ENCODE measurements at regions not wholly inside any gene's neighbourhood (a gene's known extent, or its start where the extent isn't known, plus 50 kb on each side); places are given as distances from the start of the nearest gene placed in this dataset.

DNA sequence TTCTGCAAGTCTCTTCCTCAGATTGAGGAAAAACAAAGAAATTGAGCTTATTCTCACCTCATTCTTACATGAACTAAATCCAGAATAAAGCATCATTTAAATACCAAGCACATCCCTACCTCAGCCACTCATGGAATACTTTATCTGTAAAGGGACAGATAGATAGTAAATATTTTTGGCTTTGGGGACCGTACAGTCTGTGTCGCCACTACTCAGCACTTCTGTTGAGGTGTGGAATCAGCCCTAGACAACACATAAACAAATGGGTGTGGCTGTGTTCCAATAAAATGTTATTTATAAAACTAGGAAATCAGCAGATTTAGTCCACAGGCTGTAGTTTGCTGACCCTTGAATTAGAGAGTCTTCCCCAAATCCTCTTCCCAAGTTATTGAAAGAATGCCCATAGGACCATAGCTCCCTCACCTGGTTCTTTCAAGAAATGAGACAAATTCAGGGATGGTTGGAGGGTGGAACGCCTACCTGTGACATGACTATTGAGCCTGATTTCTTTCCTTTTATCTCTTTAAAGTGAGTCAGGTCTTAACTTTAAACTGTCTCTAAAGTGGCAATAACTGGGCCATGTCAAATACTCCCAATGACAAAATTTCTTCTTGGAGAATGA lies 878.5 kb downstream of the USP25 start:
- TF ChIP-seq, protein P1, sequence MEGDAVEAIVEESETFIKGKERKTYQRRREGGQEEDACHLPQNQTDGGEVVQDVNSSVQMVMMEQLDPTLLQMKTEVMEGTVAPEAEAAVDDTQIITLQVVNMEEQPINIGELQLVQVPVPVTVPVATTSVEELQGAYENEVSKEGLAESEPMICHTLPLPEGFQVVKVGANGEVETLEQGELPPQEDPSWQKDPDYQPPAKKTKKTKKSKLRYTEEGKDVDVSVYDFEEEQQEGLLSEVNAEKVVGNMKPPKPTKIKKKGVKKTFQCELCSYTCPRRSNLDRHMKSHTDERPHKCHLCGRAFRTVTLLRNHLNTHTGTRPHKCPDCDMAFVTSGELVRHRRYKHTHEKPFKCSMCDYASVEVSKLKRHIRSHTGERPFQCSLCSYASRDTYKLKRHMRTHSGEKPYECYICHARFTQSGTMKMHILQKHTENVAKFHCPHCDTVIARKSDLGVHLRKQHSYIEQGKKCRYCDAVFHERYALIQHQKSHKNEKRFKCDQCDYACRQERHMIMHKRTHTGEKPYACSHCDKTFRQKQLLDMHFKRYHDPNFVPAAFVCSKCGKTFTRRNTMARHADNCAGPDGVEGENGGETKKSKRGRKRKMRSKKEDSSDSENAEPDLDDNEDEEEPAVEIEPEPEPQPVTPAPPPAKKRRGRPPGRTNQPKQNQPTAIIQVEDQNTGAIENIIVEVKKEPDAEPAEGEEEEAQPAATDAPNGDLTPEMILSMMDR (IDR thresholded peaks at IDR 0.05) = peak; percentile 35
- H3K27ac Mint-ChIP-seq (ENCODE audit: unreplicated experiment) = no peak overlapping the region

DNA sequence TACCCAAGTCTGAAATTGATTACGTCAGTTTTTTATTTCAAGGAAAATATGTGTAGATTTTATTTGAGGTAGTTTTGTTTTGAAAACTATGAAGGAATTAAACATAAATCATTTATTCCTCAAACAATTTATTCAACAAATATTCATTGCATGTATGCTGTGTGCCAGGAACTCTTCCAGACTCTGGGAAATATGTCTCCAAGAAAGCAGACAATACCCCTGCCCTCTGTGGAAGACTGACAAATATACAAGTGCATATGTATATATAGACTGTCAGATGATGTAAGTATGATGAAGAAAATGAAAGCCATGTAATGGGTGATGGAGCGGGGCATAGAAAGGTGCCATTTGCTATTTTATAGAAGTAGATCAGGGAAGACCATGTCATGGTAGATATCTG lies 889.5 kb downstream of the USP25 start:
- H3K36me3 Mint-ChIP-seq (ENCODE audit: low read depth) = peaks cover 9% of the 10 kb centered on the region
- no peak for DNase-seq (ENCODE audit: low spot score)
- TF ChIP-seq, protein P1 (IDR thresholded peaks at IDR 0.05) = no peak
- no peak overlapping the region for H3K4me3 Mint-ChIP-seq (ENCODE audit: unreplicated experiment)
- no peaks in the 10 kb centered on the region for H3K27me3 Mint-ChIP-seq (ENCODE audit: low read depth)
- H3K27ac Mint-ChIP-seq (ENCODE audit: unreplicated experiment) = no peak overlapping the region
- peaks cover 5% of the 10 kb centered on the region for H3K9me3 Mint-ChIP-seq (ENCODE audit: low read depth)
- H3K4me1 Mint-ChIP-seq (ENCODE audit: low read depth) = peaks cover 3% of the 10 kb centered on the region

More for the DNA sequence above, 878.5 kb downstream of the USP25 start:
- no peak overlapping the region for H3K4me3 Mint-ChIP-seq (ENCODE audit: unreplicated experiment)
- H3K4me1 Mint-ChIP-seq (ENCODE audit: low read depth) = no peaks in the 10 kb centered on the region
- H3K36me3 Mint-ChIP-seq (ENCODE audit: low read depth) = peaks cover 8% of the 10 kb centered on the region
- no peaks in the 10 kb centered on the region for H3K27me3 Mint-ChIP-seq (ENCODE audit: low read depth)
- peaks cover 2% of the 10 kb centered on the region for H3K9me3 Mint-ChIP-seq (ENCODE audit: low read depth)
- DNase-seq (ENCODE audit: low spot score) = no peak

DNA sequence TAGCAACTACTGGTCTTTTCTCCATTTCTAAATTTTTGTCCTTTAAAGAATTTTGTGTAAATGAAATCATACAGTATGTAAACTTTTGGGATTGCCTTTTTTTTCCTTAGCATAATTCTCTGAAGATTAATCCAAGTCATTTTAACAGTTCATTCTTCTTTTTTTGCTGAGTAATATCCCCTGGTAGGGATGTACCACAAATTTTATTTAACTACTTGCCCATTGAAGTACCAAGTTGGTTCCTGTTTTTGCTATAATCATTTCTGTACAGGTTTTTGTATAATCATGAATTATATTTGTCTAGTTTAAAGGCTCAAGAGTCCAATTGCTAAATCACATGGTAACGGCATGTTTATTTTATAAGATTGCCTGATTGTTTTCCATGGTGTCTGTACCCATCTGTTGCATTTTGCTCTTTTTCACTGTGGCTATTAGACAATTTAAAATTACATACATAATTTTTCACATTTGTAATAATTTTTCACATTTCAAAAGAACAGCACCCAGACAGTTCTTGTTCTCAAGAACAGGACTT lies 891.1 kb downstream of the USP25 start:
- TF ChIP-seq, protein P1 (IDR thresholded peaks at IDR 0.05) = no peak
- H3K27ac Mint-ChIP-seq (ENCODE audit: unreplicated experiment) = no peak overlapping the region
- DNase-seq (ENCODE audit: low spot score) = no peak
- peaks cover 9% of the 10 kb centered on the region for H3K36me3 Mint-ChIP-seq (ENCODE audit: low read depth)
- no peaks in the 10 kb centered on the region for H3K27me3 Mint-ChIP-seq (ENCODE audit: low read depth)
- H3K9me3 Mint-ChIP-seq (ENCODE audit: low read depth) = peaks cover 5% of the 10 kb centered on the region
- H3K4me3 Mint-ChIP-seq (ENCODE audit: unreplicated experiment) = no peak overlapping the region
- H3K4me1 Mint-ChIP-seq (ENCODE audit: low read depth) = peaks cover 6% of the 10 kb centered on the region

DNA sequence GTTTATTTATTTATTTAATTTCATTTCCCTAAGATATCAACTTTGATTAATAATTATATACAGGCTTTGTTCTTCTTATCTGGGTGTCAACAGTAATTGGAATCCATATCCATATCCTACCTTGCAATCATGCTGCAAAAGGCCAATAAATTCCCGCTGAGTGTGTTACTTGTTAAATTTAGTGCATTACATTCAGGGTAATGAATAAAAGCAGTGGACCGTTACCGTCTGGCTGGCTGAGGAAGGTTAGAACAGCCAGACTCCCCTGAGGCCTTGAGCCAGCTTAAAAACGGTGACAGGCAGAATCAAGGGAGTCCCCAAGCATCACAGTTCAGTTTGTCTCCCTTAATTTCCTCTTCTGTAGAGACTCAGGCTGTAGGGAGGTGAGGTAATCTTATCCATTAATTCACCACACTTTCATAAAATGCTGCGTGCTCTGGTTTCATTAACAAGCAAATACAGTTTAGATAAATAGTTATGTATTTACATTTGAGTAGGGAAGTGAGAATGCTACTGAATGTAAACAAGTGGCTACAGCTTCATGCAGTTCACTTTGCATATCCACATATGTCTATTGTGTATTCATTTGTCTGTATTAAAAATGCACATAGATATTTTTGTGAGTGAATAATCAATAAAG lies 888.2 kb upstream of the CXADR start:
- TF ChIP-seq, protein P1 (IDR thresholded peaks at IDR 0.05) = no peak
- Mint-ChIP-seq H3K27me3 (ENCODE audit: low read depth) (no peaks in the 10 kb centered on the region), H3K27ac (ENCODE audit: unreplicated experiment) (no peak overlapping the region), H3K36me3 (ENCODE audit: low read depth) (peaks cover 3% of the 10 kb centered on the region), H3K4me1 (ENCODE audit: low read depth) (peaks cover 3% of the 10 kb centered on the region), H3K9me3 (ENCODE audit: low read depth) (no peaks in the 10 kb centered on the region), H3K4me3 (ENCODE audit: unreplicated experiment) (no peak overlapping the region)
- no peak for DNase-seq (ENCODE audit: low spot score)

DNA sequence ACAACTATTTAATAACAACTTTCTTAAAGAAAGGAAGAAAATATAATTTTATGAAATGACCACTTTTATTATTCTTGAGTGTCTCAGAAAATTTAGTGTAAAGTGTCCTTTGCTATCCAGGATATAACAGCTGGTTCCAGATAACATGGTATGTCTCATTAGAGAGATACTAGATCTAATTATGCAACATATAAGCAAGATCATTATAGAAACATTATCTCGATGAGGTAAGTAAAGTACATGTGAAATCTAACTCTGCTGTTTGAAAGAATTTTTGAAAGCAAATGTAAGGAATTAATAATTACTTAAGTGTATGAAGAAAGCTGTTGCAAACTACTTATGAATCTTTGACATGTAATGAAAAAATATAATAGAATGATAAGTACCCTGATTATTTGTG lies 887.4 kb upstream of the CXADR start:
- no peaks in the 10 kb centered on the region for H3K9me3 Mint-ChIP-seq (ENCODE audit: low read depth)

More for the DNA sequence above, 887.4 kb upstream of the CXADR start:
- no peak for DNase-seq (ENCODE audit: low spot score)
- Mint-ChIP-seq H3K36me3 (ENCODE audit: low read depth) (peaks cover 6% of the 10 kb centered on the region), H3K4me1 (ENCODE audit: low read depth) (peaks cover 3% of the 10 kb centered on the region), H3K4me3 (ENCODE audit: unreplicated experiment) (no peak overlapping the region), H3K27me3 (ENCODE audit: low read depth) (no peaks in the 10 kb centered on the region), H3K27ac (ENCODE audit: unreplicated experiment) (no peak overlapping the region)
- TF ChIP-seq, protein P1 (IDR thresholded peaks at IDR 0.05) = no peak

Data from chondrocyte (in vitro differentiated cells).